ENCODE measurements at regions not wholly inside any gene's neighbourhood (a gene's known extent, or its start where the extent isn't known, plus 50 kb on each side); places are given as distances from the start of the nearest gene placed in this dataset.
A peak's percentile ranks its signal among the peaks of the same experiment; 100 is the strongest.

DNA sequence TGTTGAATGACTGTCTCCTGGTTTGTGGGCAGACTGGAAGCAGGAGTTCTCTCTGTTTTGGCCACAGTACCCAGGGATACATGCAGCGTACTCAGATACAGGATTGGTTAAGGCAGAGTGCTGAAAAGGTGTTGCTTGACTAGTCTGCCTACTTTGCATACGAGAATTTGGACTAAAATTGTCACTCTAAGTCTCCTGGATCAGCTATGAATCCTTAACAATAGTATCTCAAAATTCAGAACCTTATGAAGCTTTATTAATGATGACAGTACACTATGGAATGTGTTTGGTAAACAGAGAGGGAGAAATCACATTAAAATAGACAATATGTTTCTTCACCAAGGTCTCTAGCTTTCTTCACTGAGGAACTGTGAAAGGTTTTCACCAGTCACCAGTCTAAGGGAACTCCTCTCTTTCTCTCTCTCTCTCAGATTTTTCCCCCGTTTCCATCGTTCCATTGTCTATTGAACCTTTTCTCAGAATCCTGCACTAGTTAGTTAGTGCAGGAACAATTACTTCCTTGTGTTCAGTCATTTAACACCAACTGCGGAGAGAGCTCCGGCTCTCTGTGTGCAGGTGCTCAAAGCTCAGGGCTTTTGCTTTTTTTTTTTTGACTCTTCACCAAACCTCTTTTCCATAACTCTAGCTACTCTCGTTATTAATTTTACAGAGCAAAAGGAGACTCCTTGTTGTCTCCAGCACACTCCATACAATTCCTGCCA lies 85.9 kb upstream of the FNDC3B start:
- no peak for DNase-seq (ENCODE audit: low read depth)
- in situ Hi-C loops (cut with HindIII; ENCODE audit: low pct_unique_long_range_greater_than_20kb, low sequenced_read_pairs) = no loop called here

GRCh38 chr3:171954690-171955383 lies 84.5 kb upstream of the FNDC3B start:
- in situ Hi-C loops (cut with HindIII; ENCODE audit: low pct_unique_long_range_greater_than_20kb, low sequenced_read_pairs) = no loop called here
- DNase-seq (ENCODE audit: low read depth) = no peak

DNA sequence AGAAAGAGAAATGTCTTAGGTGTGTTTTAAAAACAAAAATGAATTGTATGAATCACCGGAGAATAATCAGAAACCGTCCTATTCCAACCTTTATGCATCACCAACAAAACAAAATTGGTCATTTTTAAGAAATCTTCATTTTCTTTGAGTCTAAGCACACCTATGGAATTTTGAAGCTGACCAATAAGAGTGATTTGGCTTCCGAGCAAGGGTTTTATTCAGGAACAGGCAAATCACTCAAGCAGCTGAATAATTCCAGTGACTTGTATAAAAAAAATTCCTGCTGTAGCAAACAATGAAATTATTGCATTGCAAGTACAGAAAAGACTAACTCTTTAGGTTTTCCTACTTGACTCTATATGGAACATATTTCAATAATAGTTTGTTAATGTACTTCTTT lies 83.8 kb upstream of the FNDC3B start:
- DNase-seq (ENCODE audit: low read depth) = no peak
- in situ Hi-C loops (cut with HindIII; ENCODE audit: low pct_unique_long_range_greater_than_20kb, low sequenced_read_pairs) = no loop called here

GRCh38 chr3:171956181-171956683 lies 83.1 kb upstream of the FNDC3B start:
- in situ Hi-C loops (cut with HindIII; ENCODE audit: low pct_unique_long_range_greater_than_20kb, low sequenced_read_pairs) = no loop called here
- DNase-seq (ENCODE audit: low read depth) = no peak

GRCh38 chr3:171956705-171957104 lies 82.7 kb upstream of the FNDC3B start:
- in situ Hi-C loops (cut with HindIII; ENCODE audit: low pct_unique_long_range_greater_than_20kb, low sequenced_read_pairs) = no loop called here
- no peak for DNase-seq (ENCODE audit: low read depth)

GRCh38 chr3:171959532-171960089 lies 79.8 kb upstream of the FNDC3B start:
- in situ Hi-C loops (cut with HindIII; ENCODE audit: low pct_unique_long_range_greater_than_20kb, low sequenced_read_pairs) = no loop called here
- no peak for DNase-seq (ENCODE audit: low read depth)

DNA sequence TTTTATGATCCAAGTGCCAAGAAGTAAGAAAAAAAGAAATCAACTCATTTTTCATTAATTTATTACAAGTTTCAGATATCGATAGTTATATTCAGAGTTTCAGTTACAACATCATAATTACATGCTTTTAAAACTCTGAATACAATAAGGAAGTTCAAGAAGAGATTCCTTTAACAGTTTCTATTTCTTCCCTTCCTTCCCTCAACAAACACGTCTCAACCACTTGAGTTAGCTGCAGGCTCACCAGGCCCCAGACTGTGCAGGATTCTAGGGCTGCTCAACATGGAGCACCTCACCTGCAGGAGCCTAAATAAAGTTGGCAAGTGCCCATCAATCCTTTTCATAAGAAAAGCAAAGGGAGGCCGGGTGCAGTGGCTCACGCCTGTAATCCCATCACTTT lies 79.2 kb upstream of the FNDC3B start:
- no peak for DNase-seq (ENCODE audit: low read depth)
- in situ Hi-C loops (cut with HindIII; ENCODE audit: low pct_unique_long_range_greater_than_20kb, low sequenced_read_pairs) = no loop called here

DNA sequence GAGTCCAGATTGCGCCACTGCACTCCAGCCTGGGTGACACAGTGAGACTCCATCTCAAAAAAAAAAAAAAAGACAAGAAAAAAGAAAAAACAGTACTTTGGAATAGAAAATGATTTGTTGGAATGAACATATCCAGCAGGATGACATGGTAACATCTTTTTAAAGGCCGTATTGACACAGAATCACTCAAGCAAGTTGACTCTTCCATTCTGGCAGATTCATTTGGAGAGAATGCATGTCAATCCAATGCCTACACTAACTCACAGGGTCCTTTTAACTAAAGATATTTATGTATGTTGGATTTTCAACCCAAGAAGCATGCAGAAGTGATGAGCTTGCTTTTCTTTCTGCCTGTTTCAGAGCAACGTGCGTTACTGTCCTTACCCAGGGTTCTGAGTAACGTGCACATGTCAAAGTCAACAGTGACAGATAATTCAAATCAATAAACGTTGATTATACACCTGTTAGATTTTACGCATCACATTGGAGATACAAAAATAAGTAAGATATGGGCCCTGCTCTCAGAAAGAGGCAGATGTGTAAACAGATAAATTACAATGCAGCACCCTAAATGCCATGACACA lies 77.1 kb upstream of the FNDC3B start:
- in situ Hi-C loops (cut with HindIII; ENCODE audit: low pct_unique_long_range_greater_than_20kb, low sequenced_read_pairs) = no loop called here
- DNase-seq (ENCODE audit: low read depth) = no peak

DNA sequence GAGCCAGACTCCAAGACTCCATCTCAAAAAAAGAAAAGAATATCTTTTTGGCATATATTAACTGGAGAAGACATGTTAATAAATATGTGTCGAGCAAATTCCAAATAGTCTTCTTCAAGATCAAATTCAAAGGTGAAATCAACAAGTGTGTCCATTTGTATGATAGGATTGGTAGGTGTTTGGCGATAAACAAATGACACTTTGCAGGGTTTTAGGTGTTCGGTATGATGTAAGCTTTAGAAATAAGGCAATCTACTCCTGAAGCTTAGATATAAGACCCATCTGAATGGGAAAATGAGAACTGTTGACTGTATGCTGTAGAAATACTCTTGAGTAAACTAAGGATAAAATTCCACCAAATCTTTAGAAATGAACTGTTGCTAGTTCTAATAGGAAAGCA lies 75.8 kb upstream of the FNDC3B start:
- in situ Hi-C loops (cut with HindIII; ENCODE audit: low pct_unique_long_range_greater_than_20kb, low sequenced_read_pairs) = no loop called here
- DNase-seq (ENCODE audit: low read depth) = no peak

DNA sequence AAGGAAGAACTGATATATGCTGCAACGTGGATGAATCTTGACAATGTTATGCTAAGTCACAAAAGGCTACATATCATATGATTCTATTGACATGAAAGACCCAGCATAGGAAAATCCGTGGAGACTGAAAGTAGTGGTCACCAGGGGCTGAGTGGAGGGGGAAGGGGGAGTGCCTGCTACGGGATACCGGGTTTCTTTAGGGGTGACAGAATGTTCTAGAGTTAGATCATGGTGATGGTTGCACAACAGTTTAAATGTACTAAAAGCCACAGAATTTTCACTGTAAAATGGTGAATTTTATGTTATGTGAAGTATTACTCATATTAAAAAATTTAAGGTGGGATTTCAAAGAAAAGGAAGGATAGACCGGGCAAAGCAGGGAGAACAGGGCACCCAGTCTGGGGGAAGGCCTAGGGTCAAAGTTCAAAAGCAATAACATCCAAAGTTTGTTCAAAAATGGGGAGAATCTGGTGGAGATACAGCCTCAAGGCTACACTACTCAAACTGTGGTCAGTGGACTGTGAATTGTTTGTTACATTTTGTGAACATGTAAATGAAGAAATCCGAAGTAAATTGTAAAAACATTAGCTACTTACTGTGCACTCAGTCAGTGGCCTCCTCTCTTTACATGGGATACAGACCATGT lies 74.2 kb upstream of the FNDC3B start:
- in situ Hi-C loops (cut with HindIII; ENCODE audit: low pct_unique_long_range_greater_than_20kb, low sequenced_read_pairs) = no loop called here

DNA sequence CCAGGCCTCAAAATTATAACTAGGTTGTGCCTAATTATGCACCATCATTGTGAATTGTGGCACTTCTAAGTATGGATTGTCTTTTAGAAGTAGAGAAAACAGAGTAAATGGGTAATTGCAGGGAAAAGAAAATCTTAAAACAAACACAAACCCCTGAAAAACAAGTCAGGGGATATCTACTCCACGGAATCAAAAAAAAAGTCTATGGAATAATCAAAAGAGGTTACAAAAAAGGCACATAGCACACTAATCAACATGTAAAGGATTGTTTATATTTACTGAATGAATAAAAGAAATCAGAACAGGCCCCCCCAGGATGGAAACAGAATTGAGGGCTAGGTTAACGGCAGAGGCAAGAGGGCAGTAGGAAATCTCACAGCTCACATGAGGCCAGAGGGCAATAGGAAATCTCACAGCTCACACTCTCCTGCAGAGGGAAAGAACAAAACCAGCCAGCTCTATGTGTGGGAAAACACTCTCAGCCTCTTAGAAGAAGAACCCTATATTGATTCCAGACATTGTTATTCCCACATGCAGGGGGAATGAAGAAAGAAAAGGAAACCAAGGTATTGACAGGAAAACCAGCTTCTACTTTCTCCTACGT lies 72.7 kb upstream of the FNDC3B start:
- DNase-seq (ENCODE audit: low read depth) = no peak
- in situ Hi-C loops (cut with HindIII; ENCODE audit: low pct_unique_long_range_greater_than_20kb, low sequenced_read_pairs) = no loop called here

More for the DNA sequence above, 74.2 kb upstream of the FNDC3B start:
- no peak for DNase-seq (ENCODE audit: low read depth)

DNA sequence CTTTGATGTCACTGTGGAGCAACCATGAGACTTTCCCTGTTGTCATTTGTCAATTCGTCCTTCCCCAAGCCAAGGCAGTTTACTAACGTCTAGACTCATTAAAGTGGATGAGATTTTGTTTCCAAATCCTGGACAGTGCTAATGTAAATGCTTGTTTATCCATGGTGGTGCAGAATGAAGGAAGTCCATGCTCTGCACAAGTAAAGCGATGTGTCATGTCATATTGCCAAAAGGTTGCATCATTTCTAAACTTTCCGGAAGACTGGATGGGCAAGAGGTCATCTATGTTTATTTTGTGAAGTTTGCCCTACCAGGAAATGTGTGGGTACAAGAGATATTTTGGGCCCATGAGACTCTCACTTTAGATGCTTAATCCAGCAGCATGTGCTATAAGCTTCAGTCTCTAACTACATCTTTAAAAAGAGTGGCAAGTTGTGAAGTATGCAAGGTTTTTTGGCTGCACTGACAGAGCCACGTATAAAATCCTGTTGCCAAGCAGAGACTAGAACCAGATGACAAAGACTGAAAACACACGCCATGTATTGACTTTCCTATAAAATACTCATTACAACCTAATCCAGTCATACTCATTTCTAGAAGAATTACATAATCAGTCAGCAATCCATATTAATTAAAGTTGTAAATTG lies 72.1 kb upstream of the FNDC3B start:
- peak; percentile 81 for DNase-seq (ENCODE audit: low read depth)
- in situ Hi-C loops (cut with HindIII; ENCODE audit: low pct_unique_long_range_greater_than_20kb, low sequenced_read_pairs) = no loop called here

DNA sequence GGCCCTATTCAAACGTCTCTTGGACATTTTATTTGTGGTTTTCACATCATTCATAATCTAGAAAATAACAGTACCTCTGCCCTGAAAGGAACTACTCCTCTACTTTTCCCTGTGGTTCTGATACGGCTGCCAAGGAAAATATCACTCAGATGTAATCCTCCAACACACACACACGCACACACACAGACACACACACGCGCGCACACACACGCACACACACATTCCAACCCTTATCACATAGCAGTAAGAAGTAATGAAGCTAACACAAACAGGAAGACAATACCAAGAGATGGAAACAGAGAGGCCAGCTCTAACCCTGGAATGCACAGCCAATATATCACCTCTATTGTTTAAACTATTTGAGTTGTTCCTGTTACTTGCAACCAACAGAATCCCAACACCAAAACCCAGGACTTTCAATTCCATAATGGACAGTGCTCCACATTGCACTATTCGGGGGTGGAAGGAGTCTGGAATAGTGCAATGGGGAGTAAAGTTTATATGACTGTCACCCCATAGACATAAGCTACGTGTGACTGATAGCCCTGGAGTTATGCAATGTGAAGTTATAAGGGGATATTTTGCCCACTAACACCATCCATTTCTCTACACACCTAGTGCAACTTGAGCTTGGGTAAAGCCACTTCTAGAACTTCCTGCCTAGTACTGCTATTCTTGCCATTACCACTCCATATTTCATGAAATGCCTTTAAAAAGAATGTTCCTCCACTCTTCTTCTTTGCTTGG lies 71.3 kb upstream of the FNDC3B start:
- in situ Hi-C loops (cut with HindIII; ENCODE audit: low pct_unique_long_range_greater_than_20kb, low sequenced_read_pairs) = no loop called here
- peak; percentile 47 for DNase-seq (ENCODE audit: low read depth)

DNA sequence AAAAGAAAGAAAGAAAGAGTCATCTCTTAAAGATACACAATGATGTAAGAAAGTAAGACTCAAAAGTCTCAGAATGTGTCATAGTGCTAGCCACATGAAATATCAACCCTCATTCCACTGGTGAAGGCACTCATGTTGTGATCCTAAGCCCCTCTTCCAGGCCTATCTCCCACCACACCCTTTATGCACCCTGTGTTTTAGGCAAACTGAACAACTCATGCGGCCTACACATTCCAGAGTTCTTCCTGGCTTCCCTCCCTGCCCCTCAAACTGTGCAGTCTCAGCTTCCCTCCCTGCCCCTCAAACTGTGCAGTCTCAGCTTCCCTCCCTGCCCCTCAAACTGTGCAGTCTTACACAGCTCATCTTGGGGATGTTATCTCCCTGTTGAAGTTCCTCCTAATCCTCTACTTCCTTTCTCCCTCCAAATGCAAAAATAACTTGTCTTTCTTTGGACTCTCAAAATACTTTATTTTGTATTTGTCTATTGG lies 69.0 kb upstream of the FNDC3B start:
- in situ Hi-C loops (cut with HindIII; ENCODE audit: low pct_unique_long_range_greater_than_20kb, low sequenced_read_pairs) = no loop called here
- DNase-seq (ENCODE audit: low read depth) = no peak

DNA sequence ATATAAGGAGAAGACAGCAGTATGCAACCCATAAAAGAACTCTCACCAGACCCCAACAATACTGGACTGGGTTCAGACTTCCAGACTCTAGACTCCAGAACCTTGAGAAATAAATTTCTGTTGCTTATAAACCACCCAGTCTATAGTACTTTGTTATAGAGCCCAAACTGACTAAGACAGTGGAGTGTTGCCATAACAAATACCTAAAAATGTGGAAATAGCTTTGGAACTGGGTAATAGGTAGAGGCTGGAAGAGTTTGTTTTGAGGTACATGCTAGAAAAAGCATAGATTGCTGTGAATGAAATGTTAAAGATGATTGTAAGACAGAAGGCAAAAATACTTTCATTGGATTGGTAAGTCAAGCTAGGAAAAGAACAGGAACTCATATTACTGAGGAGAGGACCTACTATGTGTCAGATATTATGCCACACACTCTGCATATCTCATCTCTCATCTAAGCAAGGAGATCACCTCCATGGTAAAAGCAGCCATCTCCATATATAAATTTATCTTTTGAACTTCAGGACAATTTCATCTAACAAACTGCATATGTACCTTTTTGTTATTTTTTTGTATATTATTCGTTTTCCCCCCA lies 67.4 kb upstream of the FNDC3B start:
- DNase-seq (ENCODE audit: low read depth) = no peak
- in situ Hi-C loops (cut with HindIII; ENCODE audit: low pct_unique_long_range_greater_than_20kb, low sequenced_read_pairs) = no loop called here

DNA sequence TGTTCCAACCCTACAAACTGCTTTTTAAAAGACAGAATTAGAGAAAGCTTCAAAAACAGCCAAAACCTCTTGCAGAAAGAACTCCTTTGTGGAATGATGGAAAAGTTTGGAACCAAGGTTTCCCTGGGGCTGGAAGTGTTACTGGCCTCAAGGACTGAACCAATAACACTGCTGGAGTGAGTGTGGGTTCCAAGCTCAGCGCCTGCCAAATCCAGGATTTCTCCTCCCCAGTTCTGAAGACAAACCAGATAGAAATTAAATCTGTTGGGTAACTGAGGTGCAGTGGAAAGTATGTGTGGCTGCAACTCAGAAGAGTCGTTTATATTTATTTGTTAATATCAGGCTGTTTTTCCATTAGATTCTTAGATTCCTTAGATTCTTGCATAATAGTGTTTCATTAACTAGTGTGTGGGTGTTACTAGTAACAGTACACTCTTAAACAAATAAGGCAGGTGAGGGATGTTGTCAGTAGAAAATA lies 66.5 kb upstream of the FNDC3B start:
- DNase-seq (ENCODE audit: low read depth) = no peak
- in situ Hi-C loops (cut with HindIII; ENCODE audit: low pct_unique_long_range_greater_than_20kb, low sequenced_read_pairs) = no loop called here
